Heart left ventricle (tissue), 13 donors: ENCODE measurements at regions not wholly inside any gene's neighbourhood (a gene's known extent, or its start where the extent isn't known, plus 50 kb on each side); places are given as distances from the start of the nearest gene placed in this dataset.

Experiments
- CTCF ChIP-seq, 12 donors: fragments of 200-600 bp; sonication (generic) in 4 of 12; IDR thresholded peaks; one replicate each; pipeline versions ENCODE4 v1.5.0 to v1.8.0; 2018 to 2022; ENCODE audit warnings: antibody characterized with exemption in 12 of 12, mild to moderate bottlenecking in 5 of 12
- POLR2A ChIP-seq, 2 donors: fragments of 450-650 bp; IDR thresholded peaks; one replicate each; pipeline ENCODE4 v1.6.1; 2017; ENCODE audit warnings: antibody characterized with exemption in 2 of 2, mild to moderate bottlenecking in 2 of 2, moderate library complexity in 2 of 2
- donor health status: ischemic (EF 13 %, LVEDD 7.1; RV severe dilation, severe dysfunction).
- donor health status: DM: no; HTN: yes; CAD: no.
- donor health status: DM: no; HTN: no; CAD: no.
- donor health status: ischemic (EF 25% LVEDD 6.9; RV normal size, moderate dysfunction).
- donor health status: ischemic (EF 25% LVEDD 5.7; RV mildly dilated, moderate dysfunction).
- donor health status: ischemic (EF 35%, LVEDD 5.7; RV mildly dilated, moderate dysfunction).
- donor health status: nonischemic (EF 11% LVEDD 7.7; RV severe dilation, severe dysfunction).
- donor health status: DM: yes; HTN: yes; CAD: no.
- donor health status: PGD.
- donor health status: ischemic (EF 29% LVEDD 5.4; RV normal size, mild dysfunction).
- donor health status: nonischemic (EF 23%, LVEDD 6.1; RV moderate dilation, normal function).

DNA sequence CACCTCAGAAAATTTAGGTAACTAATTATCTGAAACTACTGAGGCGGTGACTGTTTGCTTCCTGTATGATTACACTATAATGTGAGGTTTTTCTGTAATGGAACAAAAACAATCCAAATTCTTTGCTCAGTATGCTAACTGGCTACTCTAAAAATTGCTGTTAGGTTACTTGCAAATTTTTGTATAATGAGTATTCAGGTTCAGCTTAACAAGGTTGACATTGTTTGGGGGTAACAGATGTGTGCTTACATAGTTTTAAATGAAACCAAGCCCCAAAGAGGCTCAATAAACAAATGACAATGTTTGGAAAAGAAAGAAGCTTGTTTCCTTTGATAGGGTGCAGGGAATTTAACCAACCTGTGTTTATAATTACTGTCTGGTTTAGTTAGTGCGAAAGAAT is 414.5 kb upstream of the MDFIC2 start:
- TF ChIP-seq POLR2A (IDR thresholded peaks at IDR 0.05) (no peak), CTCF (IDR thresholded peaks at IDR 0.05) (no peak)
